Gastroesophageal sphincter (tissue), 3 donors: ENCODE measurements at regions not wholly inside any gene's neighbourhood (a gene's known extent, or its start where the extent isn't known, plus 50 kb on each side); places are given as distances from the start of the nearest gene placed in this dataset.

Source experiments
- EP300 ChIP-seq: sonication (generic); formaldehyde crosslinking; IDR thresholded peaks from one replicate; pipeline ENCODE4 v1.6.1; 2017; ENCODE audit warnings: antibody characterized with exemption, mild to moderate bottlenecking
- POLR2A ChIP-seq, 2 donors: fragments of 450-650 bp; IDR thresholded peaks; one replicate each; pipeline ENCODE4 v1.6.1; 2017; ENCODE audit warnings: antibody characterized with exemption in 2 of 2, mild to moderate bottlenecking in 2 of 2, moderate library complexity in 1 of 2
- TF ChIP-seq, protein P1 (sequence below), 4 experiments: fragments of 200-600 bp in 2 of 4; fragments of 450-650 bp in 2 of 4; sonication (generic) in 1 of 4; IDR thresholded peaks; one replicate each; pipeline ENCODE4 v1.5.1; 2017 to 2019; ENCODE audit warnings: antibody characterized with exemption in 4 of 4, mild to moderate bottlenecking in 2 of 4, moderate library complexity in 2 of 4

- TF ChIP-seq, protein P1, sequence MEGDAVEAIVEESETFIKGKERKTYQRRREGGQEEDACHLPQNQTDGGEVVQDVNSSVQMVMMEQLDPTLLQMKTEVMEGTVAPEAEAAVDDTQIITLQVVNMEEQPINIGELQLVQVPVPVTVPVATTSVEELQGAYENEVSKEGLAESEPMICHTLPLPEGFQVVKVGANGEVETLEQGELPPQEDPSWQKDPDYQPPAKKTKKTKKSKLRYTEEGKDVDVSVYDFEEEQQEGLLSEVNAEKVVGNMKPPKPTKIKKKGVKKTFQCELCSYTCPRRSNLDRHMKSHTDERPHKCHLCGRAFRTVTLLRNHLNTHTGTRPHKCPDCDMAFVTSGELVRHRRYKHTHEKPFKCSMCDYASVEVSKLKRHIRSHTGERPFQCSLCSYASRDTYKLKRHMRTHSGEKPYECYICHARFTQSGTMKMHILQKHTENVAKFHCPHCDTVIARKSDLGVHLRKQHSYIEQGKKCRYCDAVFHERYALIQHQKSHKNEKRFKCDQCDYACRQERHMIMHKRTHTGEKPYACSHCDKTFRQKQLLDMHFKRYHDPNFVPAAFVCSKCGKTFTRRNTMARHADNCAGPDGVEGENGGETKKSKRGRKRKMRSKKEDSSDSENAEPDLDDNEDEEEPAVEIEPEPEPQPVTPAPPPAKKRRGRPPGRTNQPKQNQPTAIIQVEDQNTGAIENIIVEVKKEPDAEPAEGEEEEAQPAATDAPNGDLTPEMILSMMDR (IDR thresholded peaks at IDR 0.05): no peak
- TF ChIP-seq POLR2A (IDR thresholded peaks at IDR 0.05): no peak
- TF ChIP-seq EP300: no peak
Measured at GRCh38 chr10:89069589-89069988, 79.0 kb downstream of the FAS start.
